Mononuclear cell (primary cell): ENCODE measurements at regions not wholly inside any gene's neighbourhood (a gene's known extent, or its start where the extent isn't known, plus 50 kb on each side); places are given as distances from the start of the nearest gene placed in this dataset.

Experiments used
- H3K27me3 ChIP-seq: 2 replicates; pipeline ENCODE4 v1.6.0; 2011; ENCODE audit warnings: low read length, control low read depth; ENCODE audit not compliant: insufficient read depth
- H3K4me1 ChIP-seq: 2 replicates; pipeline ENCODE4 v1.5.1; 2011; ENCODE audit warnings: mild to moderate bottlenecking, low read length, control low read depth; ENCODE audit not compliant: insufficient read depth
- H3K4me3 ChIP-seq: 2 replicates; pipeline ENCODE4 v1.5.1; 2011; ENCODE audit warnings: mild to moderate bottlenecking, low read length, moderate library complexity
- H3K9me3 ChIP-seq: 2 replicates; pipeline ENCODE4 v1.5.1; 2011; ENCODE audit warnings: low read depth, mild to moderate bottlenecking, control low read depth, low read length

- Histone ChIP-seq H3K27me3 (no peaks in the 10 kb centered on the region), H3K4me3 (no peak overlapping the region), H3K4me1 (no peaks in the 10 kb centered on the region), H3K9me3 (no peaks in the 10 kb centered on the region)
Observed at GRCh38 chr6:115667478-115668026, 393.1 kb downstream of the FRK start.

DNA sequence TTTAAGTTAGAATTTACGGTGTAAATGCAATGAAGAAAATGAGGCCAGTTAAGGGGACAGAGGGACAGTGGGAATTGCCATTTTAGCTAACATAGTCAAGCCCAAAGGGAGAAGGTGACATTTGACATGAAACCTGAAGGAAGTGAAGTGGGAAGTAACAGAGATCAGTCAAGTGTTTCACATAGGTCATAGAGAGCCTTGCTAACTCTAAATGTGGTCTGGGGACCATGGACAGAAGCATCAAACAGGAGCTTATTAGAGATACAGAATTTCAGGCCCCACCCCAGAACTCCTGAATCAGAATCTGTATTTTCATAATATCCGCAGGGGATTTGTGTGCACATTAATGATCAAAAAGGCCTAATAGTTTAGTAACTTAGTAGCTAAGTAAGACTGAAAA lies 393.7 kb downstream of the FRK start:
- H3K4me3 ChIP-seq, result no peak overlapping the region
- no peaks in the 10 kb centered on the region for H3K9me3 ChIP-seq
- H3K4me1 ChIP-seq, result no peaks in the 10 kb centered on the region
- H3K27me3 ChIP-seq, result no peaks in the 10 kb centered on the region

- H3K27me3 ChIP-seq, result no peaks in the 10 kb centered on the region
- H3K9me3 ChIP-seq, result no peaks in the 10 kb centered on the region
- H3K4me1 ChIP-seq, result no peaks in the 10 kb centered on the region
- H3K4me3 ChIP-seq, result no peak overlapping the region
Observed at GRCh38 chr6:115665310-115665709, 395.4 kb downstream of the FRK start.

- Histone ChIP-seq H3K4me1 (no peaks in the 10 kb centered on the region), H3K4me3 (no peak overlapping the region), H3K27me3 (no peaks in the 10 kb centered on the region), H3K9me3 (no peaks in the 10 kb centered on the region)
Observed at GRCh38 chr6:115663681-115664080, 397.0 kb downstream of the FRK start.

- Histone ChIP-seq H3K4me1 (no peaks in the 10 kb centered on the region), H3K4me3 (no peak overlapping the region), H3K27me3 (no peaks in the 10 kb centered on the region), H3K9me3 (no peaks in the 10 kb centered on the region)
Observed at GRCh38 chr6:115643762-115644161, 416.9 kb downstream of the FRK start.

GRCh38 chr6:115634887-115635286 lies 425.8 kb downstream of the FRK start:
- Histone ChIP-seq H3K27me3 (no peaks in the 10 kb centered on the region), H3K9me3 (no peaks in the 10 kb centered on the region), H3K4me3 (no peak overlapping the region), H3K4me1 (no peaks in the 10 kb centered on the region)

GRCh38 chr6:115634131-115634530 lies 426.6 kb downstream of the FRK start:
- Histone ChIP-seq H3K4me1 (no peaks in the 10 kb centered on the region), H3K9me3 (no peaks in the 10 kb centered on the region), H3K4me3 (no peak overlapping the region), H3K27me3 (no peaks in the 10 kb centered on the region)

DNA sequence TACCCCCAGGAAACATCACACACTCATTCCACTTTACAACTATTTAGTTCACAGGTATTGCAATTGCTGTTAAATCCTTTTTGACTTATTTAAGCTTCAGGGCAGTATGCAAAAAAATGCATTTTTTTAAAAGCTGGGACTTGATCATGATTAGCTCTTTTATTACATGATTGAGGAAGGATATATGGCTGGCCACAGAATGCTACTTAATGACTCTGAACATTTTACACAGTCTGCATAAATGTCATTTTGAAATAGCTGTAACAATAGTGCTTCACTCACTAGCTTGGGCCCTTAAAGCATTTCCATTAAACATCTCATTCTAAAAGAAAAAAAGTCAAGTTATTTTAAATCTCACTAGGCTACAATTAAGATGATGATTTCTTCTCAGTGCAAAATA lies 429.7 kb downstream of the FRK start:
- Histone ChIP-seq H3K4me1 (no peaks in the 10 kb centered on the region), H3K4me3 (no peak overlapping the region), H3K27me3 (no peaks in the 10 kb centered on the region), H3K9me3 (no peaks in the 10 kb centered on the region)

DNA sequence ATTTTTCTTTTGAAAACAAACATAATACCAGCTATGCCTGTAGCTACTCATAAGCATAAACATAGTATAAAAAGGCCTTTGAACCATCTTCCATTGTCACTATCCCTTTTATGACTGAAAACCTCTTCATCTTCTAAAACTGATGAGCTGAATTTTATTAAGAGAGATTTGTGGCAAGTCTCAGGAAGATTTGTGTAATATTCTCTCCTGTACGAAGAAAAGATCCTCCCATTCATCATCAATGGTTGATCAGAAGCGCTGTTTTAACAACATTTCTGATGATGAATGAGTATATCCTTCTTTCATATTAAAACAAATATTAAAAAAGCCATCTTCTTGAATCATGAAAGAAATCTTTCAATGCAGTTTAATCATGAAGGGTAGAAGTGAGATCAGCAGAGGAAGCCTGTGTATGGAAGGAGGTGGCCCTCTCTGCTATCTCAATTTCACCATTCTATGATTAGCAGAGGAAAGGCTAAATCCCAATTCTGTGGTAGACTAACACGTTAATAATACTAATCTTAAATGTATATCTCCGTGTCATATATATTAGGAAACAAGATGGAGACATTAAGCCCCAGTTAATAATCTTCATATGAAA lies 430.2 kb downstream of the FRK start:
- H3K4me1 ChIP-seq, result no peaks in the 10 kb centered on the region
- no peak overlapping the region for H3K4me3 ChIP-seq
- no peaks in the 10 kb centered on the region for H3K27me3 ChIP-seq
- no peaks in the 10 kb centered on the region for H3K9me3 ChIP-seq

- H3K4me3 ChIP-seq, result no peak overlapping the region
- no peaks in the 10 kb centered on the region for H3K9me3 ChIP-seq
- H3K4me1 ChIP-seq, result no peaks in the 10 kb centered on the region
- H3K27me3 ChIP-seq, result no peaks in the 10 kb centered on the region
Observed at GRCh38 chr6:115629415-115629814, 431.3 kb downstream of the FRK start.

DNA sequence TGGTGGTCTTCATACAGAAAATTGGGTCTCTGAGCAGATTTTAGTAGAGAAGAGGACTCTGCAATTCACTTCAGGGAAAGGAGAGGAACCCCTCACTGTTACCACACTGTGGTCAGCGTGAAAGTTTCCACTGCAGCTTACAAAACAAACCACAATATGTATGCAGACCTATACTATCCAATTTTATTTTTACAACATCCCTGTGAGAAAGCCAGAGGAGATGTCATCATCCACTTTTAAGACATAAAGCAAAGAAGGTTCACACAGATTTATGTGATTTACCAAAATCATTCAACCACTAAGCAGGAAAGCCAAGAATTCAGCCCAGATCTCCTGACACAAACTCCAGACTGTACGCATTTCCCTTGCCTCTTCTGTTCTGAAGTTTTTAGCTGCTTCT lies 442.4 kb downstream of the FRK start:
- no peaks in the 10 kb centered on the region for H3K4me1 ChIP-seq
- no peaks in the 10 kb centered on the region for H3K9me3 ChIP-seq

GRCh38 chr6:115617031-115617430 lies 443.7 kb downstream of the FRK start:
- Histone ChIP-seq H3K4me3 (no peak overlapping the region), H3K9me3 (no peaks in the 10 kb centered on the region), H3K27me3 (no peaks in the 10 kb centered on the region), H3K4me1 (no peaks in the 10 kb centered on the region)

More for the DNA sequence above, 442.4 kb downstream of the FRK start:
- Histone ChIP-seq H3K4me3 (no peak overlapping the region), H3K27me3 (no peaks in the 10 kb centered on the region)

GRCh38 chr6:115613488-115613887 lies 447.2 kb downstream of the FRK start:
- Histone ChIP-seq H3K4me1 (no peaks in the 10 kb centered on the region), H3K27me3 (no peaks in the 10 kb centered on the region), H3K9me3 (no peaks in the 10 kb centered on the region), H3K4me3 (no peak overlapping the region)

- H3K4me3 ChIP-seq, result no peak overlapping the region
Observed at GRCh38 chr6:115612796-115613479, 447.8 kb downstream of the FRK start.

GRCh38 chr6:115612216-115612615 lies 448.5 kb downstream of the FRK start:
- no peaks in the 10 kb centered on the region for H3K27me3 ChIP-seq
- H3K9me3 ChIP-seq, result no peaks in the 10 kb centered on the region
- H3K4me3 ChIP-seq, result no peak overlapping the region
- H3K4me1 ChIP-seq, result no peaks in the 10 kb centered on the region

More at GRCh38 chr6:115612796-115613479, 447.8 kb downstream of the FRK start:
- no peaks in the 10 kb centered on the region for H3K27me3 ChIP-seq
- H3K9me3 ChIP-seq, result no peaks in the 10 kb centered on the region
- H3K4me1 ChIP-seq, result no peaks in the 10 kb centered on the region

DNA sequence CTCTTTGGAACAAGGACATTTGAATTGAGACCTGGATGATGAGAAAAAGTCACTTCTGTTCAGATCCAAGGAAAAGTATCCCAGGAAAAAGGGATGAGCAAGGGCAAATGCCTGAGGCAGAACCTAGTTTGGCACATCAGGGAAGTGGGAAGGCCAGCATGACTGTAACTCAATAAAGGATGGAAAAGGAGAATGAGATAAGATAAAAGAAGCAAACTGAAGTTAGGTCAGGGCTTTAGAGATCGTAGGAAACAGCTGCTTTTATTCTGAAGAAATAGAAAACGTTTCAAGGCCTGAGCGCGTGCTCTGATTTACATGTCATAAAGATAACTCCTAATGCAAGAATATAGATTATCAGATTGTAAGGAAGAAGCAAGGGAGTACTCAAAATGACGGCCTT lies 450.0 kb downstream of the FRK start:
- no peaks in the 10 kb centered on the region for H3K27me3 ChIP-seq
- H3K9me3 ChIP-seq, result peaks cover 6% of the 10 kb centered on the region
- no peaks in the 10 kb centered on the region for H3K4me1 ChIP-seq
- H3K4me3 ChIP-seq, result no peak overlapping the region
